GM18517 (cell line): ENCODE measurements at regions not wholly inside any gene's neighbourhood (a gene's known extent, or its start where the extent isn't known, plus 50 kb on each side); places are given as distances from the start of the nearest gene placed in this dataset.

Source experiments
- ATAC-seq: cut with Tn5 transposase; IDR thresholded peaks from one replicate; pipeline ENCODE4 v1.9.1; 2021; ENCODE audit warnings: mild to moderate bottlenecking, moderate library complexity; ENCODE audit not compliant: unreplicated experiment

DNA sequence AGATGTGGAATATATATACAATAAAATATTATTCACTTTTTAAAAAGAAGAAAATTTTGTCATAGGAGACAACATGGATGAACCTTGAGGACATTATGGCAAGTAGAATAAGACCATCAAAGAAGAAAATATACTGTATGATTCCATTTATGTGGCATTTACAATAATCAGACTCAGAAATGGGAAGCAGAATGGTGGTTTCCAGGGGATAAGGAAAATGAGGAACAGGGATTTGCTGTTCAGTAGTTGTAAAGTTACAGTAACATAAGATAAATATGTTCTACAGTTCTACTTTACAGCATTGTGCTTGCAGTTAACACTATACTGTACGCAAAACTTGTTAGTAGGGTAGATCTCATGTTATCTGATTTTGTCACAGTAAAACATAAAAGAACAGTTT, 1271.0 kb downstream of the LRFN5 start:
- ATAC-seq: no peak

DNA sequence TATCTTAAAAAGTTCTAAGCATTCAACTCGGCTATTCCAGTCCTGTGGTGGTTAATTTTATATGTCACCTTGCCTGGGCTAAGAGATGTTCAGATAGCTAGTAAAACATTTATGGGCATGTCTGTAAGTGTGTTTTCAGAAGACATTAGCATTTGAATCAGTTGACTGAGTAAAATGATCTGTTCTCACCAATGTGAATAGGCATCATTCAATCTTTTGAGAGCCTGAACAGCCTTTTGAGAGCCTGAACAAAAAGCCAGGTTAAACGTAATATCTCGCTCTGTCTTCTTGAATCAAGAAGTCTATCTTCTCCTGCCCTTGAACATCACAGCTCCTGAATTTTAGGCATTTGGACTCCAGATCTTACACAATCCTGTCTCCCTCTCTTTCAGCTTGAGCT, 1266.1 kb downstream of the LRFN5 start:
- no peak for ATAC-seq

DNA sequence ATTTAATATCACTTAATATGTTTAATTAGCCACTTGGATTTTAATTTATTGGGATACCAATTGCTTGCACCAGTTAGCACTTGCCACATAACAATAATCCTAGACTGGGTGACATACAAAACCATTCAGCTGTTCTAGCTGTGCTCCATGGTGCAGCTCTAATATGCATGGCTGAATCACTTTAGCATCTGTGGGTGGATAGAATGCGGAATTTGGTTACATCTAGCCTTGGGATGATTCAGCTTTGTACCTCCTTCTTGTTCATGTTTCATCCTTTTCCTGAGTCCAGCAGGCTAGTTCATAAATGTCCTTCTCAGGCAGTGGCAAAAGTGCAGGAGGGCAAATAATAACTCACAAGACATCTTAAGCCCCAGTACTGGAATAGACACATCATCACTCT, 1263.0 kb downstream of the LRFN5 start:
- no peak for ATAC-seq

DNA sequence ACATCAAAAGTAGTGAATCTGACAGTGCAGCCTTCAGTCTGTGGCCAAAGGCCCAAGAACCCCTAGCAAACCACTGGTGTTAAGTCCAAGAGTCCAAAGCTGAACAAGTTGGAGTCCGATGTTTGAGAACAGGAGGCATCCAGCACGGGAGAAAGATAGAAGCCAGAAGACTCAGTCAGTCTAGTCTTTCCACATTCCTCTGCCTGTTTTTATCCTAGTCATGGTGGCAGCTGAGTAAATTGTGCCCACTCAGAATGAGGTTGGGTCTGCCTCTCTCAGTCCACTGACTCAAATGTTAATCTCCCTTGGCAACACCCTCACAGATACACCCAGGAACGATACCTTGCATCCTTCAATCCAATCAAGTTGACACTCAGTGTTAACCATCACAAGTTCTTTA, 1255.4 kb downstream of the LRFN5 start:
- ATAC-seq: no peak

DNA sequence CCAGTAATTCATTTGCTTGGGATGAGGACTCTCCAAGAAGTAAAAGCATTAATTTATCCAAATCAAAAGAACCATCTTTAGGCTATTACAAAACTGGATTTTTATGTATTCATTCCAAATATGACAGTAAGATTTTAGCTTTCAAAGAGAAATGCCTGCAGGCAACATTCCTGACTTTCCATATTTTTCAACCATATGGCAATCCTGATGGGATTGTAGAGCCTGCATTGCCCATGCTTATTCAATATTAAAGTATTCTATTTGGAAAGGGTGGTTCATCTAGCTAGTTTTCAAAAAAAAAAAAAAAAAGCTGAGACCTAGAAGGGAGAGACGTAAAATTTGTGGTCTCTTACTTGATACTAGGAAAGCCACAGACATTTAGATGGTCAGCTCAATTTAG, 1253.7 kb downstream of the LRFN5 start:
- no peak for ATAC-seq

DNA sequence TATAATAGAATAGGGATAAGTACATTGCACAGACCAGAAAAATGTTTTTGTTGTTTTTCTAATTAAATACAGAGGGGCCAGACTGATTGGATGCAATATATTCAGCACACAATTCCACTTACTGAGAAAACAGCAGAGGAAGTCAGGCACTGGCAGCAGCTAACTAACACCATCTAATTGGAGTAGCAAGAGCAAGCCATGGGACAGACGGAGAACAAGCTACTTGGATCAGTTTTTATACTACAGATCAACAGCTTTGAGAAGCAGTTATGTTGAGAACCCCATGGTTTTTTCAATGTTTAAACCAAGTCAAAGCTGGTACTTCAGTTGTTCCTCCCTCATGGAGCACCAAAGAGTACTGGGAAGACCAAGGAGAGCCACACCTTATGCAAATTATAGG, 1249.4 kb downstream of the LRFN5 start:
- ATAC-seq: no peak

DNA sequence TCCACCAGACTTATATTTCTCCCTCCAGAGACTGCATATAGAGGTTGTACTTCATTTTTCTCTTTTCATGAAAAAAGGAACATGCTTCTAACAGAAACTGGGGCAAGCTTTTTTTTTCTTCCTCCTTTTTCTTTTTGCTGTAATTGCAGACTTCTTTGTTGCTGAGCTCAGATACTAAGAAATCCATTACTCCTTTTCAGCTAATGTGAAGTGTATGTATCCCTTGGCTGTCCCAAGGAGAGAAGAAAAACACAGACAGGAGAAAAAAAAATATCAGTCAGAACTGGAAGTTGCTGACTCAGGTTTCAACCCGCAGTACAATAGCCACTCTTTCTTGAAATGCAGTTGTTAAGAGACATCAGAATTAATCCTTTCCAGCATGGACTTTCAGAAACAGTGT, 1248.4 kb downstream of the LRFN5 start:
- ATAC-seq: no peak

DNA sequence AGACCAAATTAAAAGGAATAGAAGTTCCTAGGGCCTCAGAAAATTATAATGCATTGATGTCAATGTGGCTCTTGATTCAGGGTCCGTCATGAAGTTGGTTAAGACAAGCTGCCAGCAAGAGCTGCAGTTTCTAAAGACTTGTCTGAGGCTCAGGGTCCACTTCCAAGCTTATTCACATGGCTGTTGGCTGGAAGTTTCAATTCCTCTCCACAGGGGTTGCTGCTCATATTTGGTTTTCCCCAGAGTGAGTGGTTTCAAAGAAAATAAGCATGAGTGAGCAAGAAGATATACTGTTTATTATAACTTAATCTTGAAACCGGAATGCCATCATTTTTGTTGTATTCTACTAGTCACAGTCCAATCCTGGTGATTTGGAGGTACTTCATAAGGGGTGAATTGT, 1247.4 kb downstream of the LRFN5 start:
- no peak for ATAC-seq

DNA sequence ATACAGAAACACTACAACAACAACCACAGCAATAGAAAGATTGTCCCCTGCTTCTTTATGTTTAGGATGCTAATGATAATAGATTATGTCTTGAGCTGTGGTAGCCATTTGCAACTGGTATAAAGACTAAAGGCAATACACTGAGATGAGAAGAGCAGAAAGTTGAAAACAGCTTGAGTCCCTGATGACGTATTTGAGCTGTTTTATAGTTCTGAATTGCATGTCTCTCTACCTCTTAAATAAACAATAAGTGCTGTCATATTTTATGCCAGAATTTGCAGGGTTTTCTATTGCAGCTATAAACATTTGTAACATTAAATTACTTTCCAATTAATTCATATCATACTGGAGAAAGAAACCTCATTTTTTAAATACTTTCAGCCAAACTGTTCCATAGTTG, 1242.0 kb downstream of the LRFN5 start:
- ATAC-seq: no peak

DNA sequence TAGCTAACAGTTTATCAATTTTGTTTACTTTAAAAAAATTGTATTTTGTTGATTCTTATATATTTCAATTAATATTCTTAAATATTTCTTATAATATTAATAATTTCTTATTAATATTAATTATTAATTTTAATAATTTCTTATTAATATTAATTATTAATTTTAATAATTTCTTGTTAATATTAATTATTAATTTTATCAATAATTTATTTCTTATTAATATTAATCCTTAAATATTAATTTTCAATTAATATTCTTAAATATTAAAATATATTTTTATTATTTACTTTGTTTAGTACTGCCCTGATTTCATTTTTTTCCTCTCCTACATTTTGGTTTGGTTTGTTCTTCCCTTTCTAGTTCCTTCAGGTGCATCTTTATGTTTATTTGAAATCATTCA, 1208.1 kb downstream of the LRFN5 start:
- no peak for ATAC-seq

DNA sequence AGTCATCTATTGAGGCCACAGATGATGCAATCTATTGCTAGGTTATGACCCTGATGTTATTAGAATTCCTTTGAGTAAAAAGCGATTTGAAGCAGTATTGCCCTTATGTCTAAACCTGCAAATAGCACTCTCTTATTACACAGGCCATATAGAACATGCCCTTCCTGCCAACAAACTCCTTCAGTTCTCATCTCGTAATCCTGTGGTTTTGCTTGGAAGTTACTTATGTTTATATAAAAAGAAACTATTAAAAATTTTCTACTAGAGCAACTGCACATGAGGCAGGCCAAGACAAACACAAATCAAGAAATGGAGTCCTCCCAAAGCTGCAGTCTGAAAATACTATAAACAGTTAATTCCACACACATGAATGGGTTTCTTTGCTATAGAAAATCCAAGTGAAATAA, 1200.2 kb downstream of the LRFN5 start:
- ATAC-seq: no peak

DNA sequence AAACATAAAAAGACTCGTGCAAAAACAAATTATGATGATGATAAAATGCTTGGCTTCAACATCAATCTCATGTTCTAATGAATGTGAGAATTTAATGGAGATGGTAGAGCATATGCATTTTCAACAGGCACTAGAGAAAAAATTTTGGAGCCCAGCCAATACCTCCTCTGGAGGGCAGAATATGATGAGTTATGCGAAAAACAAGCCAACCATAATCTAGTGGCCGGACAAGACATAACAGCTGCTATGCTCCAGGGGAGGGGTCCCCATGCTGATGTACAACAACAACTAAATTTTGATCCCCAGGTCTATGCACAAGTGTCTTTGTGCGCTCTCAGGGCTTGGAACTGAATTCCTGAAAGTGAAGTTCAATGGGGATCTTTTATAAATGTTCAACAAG, 1197.5 kb downstream of the LRFN5 start:
- no peak for ATAC-seq

DNA sequence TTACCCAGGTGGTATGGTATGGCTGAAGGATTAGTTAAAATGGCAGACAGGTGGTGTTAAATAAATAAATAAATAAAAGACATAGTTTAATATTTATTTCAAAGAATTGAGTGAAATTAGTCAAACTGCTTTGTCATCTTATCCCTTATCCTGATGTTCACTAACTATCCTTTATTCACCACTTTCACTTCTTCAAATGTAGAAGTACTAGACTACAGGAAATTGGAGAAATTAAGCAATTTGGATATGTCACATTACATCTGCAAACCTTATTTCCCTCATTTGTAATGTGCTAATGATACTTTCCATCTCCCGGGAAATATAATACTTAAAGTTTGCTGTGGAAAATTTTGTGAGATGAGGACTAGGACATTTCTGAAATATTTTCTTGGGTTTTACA, 1195.7 kb downstream of the LRFN5 start:
- ATAC-seq: no peak

DNA sequence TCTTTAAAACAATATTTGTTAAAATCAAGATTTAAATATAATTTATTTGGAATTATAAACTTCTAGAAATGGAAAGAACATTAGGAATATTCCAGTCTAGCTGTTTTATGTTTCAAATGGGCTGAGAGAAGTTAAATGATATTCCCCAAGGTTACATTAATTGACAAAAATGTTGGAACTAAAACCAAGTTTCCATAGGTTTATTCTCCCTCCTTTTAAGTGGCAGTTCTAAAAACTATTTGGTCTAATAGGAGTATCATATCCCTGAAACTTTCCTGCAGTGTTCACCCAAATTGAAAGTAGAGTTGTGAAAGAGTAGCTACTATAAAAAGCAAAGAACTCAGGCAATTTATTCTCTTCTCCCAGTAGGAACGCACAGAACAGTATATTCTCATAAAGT, 1185.5 kb downstream of the LRFN5 start:
- ATAC-seq: no peak

DNA sequence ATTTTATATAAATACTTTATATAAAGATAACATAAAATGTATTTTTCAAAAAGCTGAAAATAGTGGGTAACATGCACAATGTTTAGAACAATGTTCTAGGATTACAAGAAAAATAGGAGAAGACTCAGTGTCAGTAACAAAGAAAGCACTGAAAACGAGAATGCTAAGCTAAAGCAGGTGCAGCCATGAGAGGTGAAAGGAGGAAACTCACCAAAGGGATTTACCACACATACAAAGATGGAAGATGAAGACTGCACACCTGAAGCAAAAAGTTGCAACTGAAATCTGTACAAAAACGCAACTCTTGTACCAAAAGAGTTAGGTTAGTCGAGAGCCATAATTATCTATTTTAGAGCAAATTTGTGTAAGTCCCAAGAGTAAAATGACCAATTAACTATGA, 1176.1 kb downstream of the LRFN5 start:
- ATAC-seq: no peak

DNA sequence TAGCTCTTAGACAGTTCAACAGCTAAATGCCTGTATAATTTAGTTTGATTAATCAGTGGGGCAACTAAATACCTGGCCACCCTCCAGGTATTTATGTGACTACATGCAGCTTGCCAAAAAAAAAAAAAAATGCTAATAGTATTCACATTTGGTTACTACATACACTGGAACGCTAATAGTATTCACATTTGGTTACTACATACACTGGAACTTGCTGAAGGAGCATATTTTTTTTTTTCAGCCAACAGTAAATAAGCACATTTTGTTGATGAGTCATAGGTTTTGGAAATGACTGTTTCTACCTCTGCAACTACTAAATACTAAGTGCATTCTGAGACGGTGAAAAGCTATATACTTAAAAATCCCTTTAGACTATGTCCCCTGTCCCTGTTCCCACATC, 1172.3 kb downstream of the LRFN5 start:
- no peak for ATAC-seq

DNA sequence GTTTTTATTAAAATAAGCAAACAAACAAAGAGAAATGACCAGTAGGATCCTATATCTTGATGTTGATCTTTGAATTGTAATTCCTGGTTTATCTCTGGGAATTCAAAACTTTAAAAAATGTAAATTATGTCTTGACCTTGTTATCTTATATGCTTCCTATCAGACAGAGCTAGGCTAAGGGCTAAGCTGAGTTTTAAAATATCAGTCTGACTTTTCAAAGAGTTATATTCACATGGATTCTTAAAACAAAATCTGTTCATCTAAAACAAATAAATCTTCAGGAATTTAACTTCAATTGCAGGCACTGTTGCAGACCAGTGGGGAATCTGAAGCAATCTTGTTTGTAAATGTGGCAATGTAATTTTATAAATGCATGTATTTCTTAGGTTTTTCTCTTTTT, 1144.1 kb downstream of the LRFN5 start:
- ATAC-seq: no peak

DNA sequence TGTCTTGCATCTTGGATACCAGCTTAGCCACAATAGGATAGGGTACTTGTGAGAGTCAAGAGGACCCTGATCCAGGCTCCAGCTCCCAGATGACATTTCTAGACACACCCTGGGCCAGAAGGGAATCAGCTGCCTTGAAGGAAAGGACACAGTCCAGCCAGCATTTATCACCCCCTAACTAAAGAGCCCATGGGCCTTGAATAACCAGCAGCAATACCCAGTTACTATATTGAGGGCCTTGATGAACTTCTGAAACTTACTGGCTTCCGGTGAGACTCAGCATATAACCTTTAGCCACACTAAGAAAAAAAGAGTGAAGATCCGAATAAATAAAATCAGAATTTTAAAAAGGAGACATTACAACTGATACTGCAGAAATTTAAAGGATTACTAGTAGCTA, 1135.4 kb downstream of the LRFN5 start:
- ATAC-seq: no peak

DNA sequence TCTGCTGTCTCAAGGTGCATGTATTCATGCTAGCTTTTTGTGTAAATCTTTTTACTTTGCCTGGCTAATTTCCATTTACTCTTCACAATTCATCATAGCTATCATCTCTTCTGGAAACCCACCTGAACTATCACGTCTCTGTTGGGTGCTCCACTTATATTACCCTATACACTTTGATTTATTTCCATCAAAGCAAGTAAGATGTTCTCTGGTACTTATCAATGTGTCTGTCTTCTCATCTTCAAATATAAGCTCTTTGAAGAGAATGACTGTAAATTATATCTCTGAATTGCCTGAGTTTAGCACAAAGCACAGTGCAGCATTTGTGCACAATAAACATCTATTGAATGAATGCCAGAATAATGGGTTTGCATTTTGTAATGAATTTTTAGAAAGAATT, 1129.7 kb downstream of the LRFN5 start:
- ATAC-seq: no peak

DNA sequence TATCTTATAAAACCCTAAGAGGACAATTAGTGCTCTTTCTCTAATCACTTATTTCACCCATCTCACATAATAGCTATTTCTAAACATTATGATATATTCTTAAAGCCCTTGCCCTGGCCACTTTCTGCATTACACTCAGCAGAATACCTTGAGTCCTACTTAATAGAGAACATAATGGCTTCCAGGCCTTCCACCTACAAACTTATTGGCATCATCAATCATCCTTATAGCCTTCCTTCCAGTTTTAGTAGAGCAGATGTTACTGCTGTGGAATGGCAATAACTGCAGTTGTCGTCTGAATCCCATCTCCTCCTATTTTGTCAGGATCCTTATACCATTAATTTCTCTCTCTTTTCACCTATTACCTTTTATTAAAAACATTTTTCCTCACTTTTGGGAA, 1127.4 kb downstream of the LRFN5 start:
- ATAC-seq: no peak

DNA sequence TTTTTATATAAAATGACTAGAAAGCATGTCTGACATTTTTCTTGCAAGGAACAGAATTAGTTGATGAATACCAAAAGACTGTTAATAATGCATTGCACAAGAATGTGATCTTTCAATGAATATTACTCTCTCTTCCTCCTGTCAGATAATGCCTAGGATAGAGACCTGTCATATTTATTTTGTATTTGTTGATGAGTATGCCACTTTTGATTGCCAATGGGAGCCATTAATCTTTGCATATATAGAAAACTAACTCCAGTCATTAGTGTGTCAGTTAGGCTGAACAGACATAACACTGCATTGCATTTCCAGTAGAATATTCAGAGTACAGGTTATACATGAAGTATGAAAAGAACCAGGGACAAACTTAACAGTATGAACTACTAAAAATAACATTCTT, 1125.3 kb downstream of the LRFN5 start:
- ATAC-seq: no peak

DNA sequence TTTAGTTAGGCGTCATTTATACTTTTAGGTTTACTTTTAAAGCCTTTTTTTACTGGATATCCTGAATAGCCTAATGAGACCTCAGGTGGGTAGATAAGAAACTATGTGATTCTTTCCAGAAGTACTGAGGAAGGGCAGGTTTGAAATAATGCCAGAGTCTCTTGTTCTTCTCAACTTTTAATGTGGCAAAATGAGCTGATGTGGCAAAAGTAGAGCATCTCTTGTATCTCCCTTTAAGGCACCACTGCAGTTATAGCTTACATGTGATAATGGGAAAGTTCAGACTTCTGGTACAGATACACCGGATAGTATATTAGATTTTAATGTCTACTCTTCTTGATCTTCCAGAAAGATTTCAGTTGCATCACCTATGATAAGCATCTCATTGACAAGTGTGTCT, 1124.8 kb downstream of the LRFN5 start:
- ATAC-seq: no peak

DNA sequence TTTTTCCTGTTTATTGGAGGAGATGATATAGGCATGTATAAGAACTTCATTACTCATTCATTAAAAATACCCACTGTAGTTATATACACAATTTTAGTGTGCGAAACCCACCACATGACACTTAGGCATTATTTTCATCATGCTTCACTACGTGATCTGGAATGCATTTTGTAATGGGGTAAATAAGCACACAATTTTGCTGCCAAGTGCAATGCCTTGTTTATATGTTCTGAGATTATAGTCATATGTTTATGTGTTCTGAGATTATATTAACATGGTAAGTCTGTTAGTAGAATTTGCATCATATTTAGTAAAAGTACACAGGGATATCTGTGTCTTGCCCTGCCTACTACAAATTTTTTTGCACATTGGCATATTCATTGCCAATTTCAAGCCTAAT, 1123.0 kb downstream of the LRFN5 start:
- ATAC-seq: no peak

DNA sequence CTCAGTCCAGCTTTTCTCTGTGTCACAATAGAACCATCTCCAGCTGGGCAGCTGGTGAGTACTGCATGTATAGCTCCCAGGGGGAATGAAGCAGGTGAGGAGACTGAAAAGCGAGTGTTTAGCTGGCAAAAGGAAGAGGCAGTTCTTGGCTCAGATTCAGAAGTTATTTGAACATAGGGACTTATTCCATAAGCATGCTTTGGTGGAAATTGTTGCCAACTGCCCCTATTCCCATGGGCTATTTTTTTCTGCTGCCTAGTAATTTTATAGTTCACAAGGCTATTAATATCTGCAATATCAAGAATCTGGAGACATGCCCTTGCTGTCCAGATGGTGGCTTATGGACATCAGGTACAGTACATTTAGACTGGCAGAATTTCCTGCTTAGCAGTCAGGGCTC, 1112.7 kb downstream of the LRFN5 start:
- no peak for ATAC-seq
